ENCODE measurements at regions not wholly inside any gene's neighbourhood (a gene's known extent, or its start where the extent isn't known, plus 50 kb on each side); places are given as distances from the start of the nearest gene placed in this dataset.

GRCh38 chr22:49521787-49522224 is 305.9 kb downstream of the BRD1 start:
- Histone ChIP-seq H3K9me3 (peaks cover 0 to 4% of the 10 kb centered on the region in 2 donors), H3K27me3 (no peaks in the 10 kb centered on the region), H3K4me1 (ENCODE audit: insufficient read depth) (no peaks in the 10 kb centered on the region), H3K36me3 (no peaks in the 10 kb centered on the region), H3K4me3 (no peak overlapping the region), H3K27ac (no peak overlapping the region)
- TF ChIP-seq, protein P1, sequence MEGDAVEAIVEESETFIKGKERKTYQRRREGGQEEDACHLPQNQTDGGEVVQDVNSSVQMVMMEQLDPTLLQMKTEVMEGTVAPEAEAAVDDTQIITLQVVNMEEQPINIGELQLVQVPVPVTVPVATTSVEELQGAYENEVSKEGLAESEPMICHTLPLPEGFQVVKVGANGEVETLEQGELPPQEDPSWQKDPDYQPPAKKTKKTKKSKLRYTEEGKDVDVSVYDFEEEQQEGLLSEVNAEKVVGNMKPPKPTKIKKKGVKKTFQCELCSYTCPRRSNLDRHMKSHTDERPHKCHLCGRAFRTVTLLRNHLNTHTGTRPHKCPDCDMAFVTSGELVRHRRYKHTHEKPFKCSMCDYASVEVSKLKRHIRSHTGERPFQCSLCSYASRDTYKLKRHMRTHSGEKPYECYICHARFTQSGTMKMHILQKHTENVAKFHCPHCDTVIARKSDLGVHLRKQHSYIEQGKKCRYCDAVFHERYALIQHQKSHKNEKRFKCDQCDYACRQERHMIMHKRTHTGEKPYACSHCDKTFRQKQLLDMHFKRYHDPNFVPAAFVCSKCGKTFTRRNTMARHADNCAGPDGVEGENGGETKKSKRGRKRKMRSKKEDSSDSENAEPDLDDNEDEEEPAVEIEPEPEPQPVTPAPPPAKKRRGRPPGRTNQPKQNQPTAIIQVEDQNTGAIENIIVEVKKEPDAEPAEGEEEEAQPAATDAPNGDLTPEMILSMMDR (IDR thresholded peaks at IDR 0.05): no peak
- TF ChIP-seq POLR2A (IDR thresholded peaks at IDR 0.05) (no peak), EP300 (IDR thresholded peaks at IDR 0.05) (no peak)
- intact Hi-C loops (cut with DNase I): no loop called here
- DNase-seq: no peak
- 59 to 79% (median 66%) methylated on average over 6 of the region's 6 CpGs for whole genome bisulfite sequencing, 3 donors

DNA sequence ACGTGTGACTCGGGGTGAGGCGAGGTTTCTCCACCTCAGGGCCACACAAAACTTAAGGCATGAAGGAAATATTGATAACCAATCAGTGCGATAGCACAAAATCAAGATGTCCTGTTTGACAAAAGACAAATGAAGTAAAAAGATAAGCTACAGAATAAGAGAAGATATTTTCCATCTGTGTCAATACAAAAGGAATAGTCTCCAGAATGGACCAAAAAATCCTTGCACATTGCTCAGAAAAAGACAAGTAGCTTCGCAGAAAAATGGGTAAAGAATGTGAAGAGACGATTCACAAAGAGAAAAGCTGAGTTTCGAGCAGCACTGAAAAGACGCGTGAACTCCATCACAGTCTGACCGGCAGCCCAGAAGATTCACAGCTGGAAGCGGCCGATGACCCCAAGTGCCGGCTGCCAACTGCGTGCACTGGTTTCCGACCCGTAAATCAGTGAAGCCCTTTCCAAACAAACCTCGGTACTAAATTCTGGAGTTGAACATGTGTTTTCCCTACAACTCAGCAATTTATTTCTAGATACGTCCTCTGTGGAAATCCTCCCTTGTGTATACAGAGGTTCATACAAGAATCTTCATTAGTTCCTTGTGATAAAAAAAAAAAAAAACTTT is 308.4 kb downstream of the BRD1 start:
- Histone ChIP-seq H3K9me3 (peaks cover 0 to 4% of the 10 kb centered on the region in 2 donors), H3K4me1 (ENCODE audit: insufficient read depth) (no peaks in the 10 kb centered on the region), H3K27ac (no peak overlapping the region), H3K4me3 (no peak overlapping the region), H3K27me3 (no peaks in the 10 kb centered on the region), H3K36me3 (no peaks in the 10 kb centered on the region)
- 16 to 21% (median 20%) methylated on average over 18 of the region's 18 CpGs for WGBS, 3 donors
- TF ChIP-seq EP300 (IDR thresholded peaks at IDR 0.05): no peak
- intact Hi-C loops (cut with DNase I): no loop called here
- no peak for DNase-seq

DNA sequence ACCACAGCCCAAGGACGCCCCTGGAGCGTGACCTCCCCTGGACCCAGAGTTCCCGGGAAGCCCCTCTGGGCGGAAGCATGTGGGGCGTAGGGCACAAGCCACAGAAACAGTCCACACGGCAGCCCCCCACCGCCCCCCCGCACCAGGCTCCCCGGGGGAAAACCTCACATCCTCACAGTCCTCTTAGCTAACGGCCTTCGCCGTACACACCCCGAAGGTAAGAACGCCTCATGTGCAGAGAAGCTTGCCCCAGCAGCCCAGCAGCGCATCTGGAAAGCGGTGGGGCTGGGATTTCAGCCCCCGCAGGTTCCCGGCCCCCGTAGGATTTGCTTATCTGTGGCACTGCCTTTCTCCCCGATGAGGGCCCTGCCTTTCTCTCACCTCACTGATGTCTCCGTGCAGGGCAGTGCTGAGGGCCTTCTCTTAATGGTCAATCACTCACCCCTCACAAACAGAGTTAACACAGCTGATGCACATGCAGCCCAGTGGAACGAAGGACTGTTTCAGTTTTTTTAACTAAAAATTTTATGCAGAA is 309.2 kb downstream of the BRD1 start:
- Histone ChIP-seq H3K36me3 (no peaks in the 10 kb centered on the region), H3K27me3 (no peaks in the 10 kb centered on the region), H3K4me3 (no peak overlapping the region), H3K27ac (no peak overlapping the region), H3K9me3 (peaks cover 0 to 4% of the 10 kb centered on the region in 2 donors), H3K4me1 (ENCODE audit: insufficient read depth) (no peaks in the 10 kb centered on the region)
- 43 to 58% (median 50%) methylated on average over 20 to 22 of the region's 22 CpGs for WGBS, 3 donors
- TF ChIP-seq EP300 (IDR thresholded peaks at IDR 0.05) (no peak), POLR2A (IDR thresholded peaks at IDR 0.05) (no peak)
- TF ChIP-seq, protein P1 (IDR thresholded peaks at IDR 0.05): no peak
- no peak for DNase-seq
- intact Hi-C loops (cut with DNase I): no loop called here

GRCh38 chr22:49517667-49518185 is 309.9 kb downstream of the BRD1 start:
- 73 to 88% (median 83%) methylated on average over 23 of the region's 23 CpGs for WGBS, 3 donors
- H3K9me3 ChIP-seq: peaks cover 0 to 4% of the 10 kb centered on the region in 2 donors
- H3K27ac ChIP-seq: no peak overlapping the region
- no peak for DNase-seq
- intact Hi-C loops (cut with DNase I): no loop called here
- no peaks in the 10 kb centered on the region for H3K27me3 ChIP-seq
- no peaks in the 10 kb centered on the region for H3K4me1 ChIP-seq (ENCODE audit: insufficient read depth)
- TF ChIP-seq POLR2A (IDR thresholded peaks at IDR 0.05) (no peak), EP300 (IDR thresholded peaks at IDR 0.05) (no peak)
- TF ChIP-seq, protein P1 (IDR thresholded peaks at IDR 0.05): no peak
- H3K4me3 ChIP-seq: no peak overlapping the region
- no peaks in the 10 kb centered on the region for H3K36me3 ChIP-seq

DNA sequence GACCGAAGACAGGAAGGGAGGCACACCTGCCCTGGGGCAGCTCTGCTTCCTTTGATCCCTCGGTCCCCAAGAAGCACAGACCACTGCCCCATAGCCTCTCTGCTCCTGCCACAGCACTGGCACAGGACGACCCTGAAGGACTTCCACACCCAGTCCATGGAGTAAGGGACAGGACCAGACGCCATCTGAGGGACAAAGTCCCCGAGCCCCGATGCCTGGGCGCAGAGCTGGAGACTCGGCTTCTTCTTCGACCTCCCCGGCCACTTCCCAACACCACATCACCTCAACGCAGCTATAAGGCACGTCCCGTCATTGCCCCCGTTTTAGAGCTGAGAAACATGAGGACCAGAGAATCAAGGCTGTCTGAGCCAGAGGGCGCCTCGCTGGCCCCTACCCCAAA is 310.5 kb downstream of the BRD1 start:
- WGBS, 3 donors: 93 to 94% (median 94%) methylated on average over 16 of the region's 16 CpGs
- no peak for TF ChIP-seq POLR2A (IDR thresholded peaks at IDR 0.05)
- no peak for TF ChIP-seq EP300 (IDR thresholded peaks at IDR 0.05)
- TF ChIP-seq, protein P1 (IDR thresholded peaks at IDR 0.05): no peak
- DNase-seq: no peak
- H3K36me3 ChIP-seq: no peaks in the 10 kb centered on the region
- peaks cover 0 to 4% of the 10 kb centered on the region in 2 donors for H3K9me3 ChIP-seq
- H3K4me1 ChIP-seq (ENCODE audit: insufficient read depth): no peaks in the 10 kb centered on the region
- no peak overlapping the region for H3K4me3 ChIP-seq
- no peak overlapping the region for H3K27ac ChIP-seq
- intact Hi-C loops (cut with DNase I): no loop called here
- H3K27me3 ChIP-seq: no peaks in the 10 kb centered on the region
